H1 (cell line): ENCODE measurements at regions not wholly inside any gene's neighbourhood (a gene's known extent, or its start where the extent isn't known, plus 50 kb on each side); places are given as distances from the start of the nearest gene placed in this dataset.

Source experiments
- CTCF ChIA-PET: fragments of 300-600 bp; sonication (Branson Sonifier 250); formaldehyde crosslinking; loops from one replicate; lab custom pipeline; 2021; ENCODE audit not compliant: partially characterized antibody; lab: Charles Lee
- POLR2A ChIA-PET: fragments of 300-600 bp; sonication (Branson Sonifier 250); formaldehyde crosslinking; loops from one replicate; lab custom pipeline; 2021; ENCODE audit warnings: inconsistent platforms; ENCODE audit not compliant: partially characterized antibody; lab: Charles Lee
- DNase-seq, 2 experiments: peaks; one replicate each; pipeline versions ENCODE4 v3.0.0 to v3.0.0-alpha.2; 2010 to 2022; ENCODE audit warnings: low spot score in 2 of 2, low read depth in 1 of 2, mixed read lengths in 1 of 2
- FAIRE-seq: peaks from 2 replicates; lab custom pipeline; 2011; peaks lifted over from hg19 to GRCh38; lab: Jason Lieb, UNC
- H2AFZ ChIP-seq: 2 replicates; pipeline ENCODE4 v1.8.1; 2012; ENCODE audit warnings: low read length, inconsistent platforms
- H2AK5ac ChIP-seq: 2 replicates; pipeline ENCODE4 v1.6.1; 2013; ENCODE audit warnings: low read depth, low read length
- H2BK120ac ChIP-seq: replicated peaks from 2 replicates; pipeline ENCODE3; 2013; ENCODE audit warnings: low read depth, low read length, inconsistent platforms
- H2BK12ac ChIP-seq: 2 replicates; pipeline ENCODE4 v1.6.1; 2013; ENCODE audit warnings: low read depth, low read length
- H2BK15ac ChIP-seq: 2 replicates; pipeline ENCODE4 v1.6.1; 2013; ENCODE audit warnings: low read length
- H2BK20ac ChIP-seq: 2 replicates; pipeline ENCODE4 v1.6.1; 2013; ENCODE audit warnings: low read length
- H2BK5ac ChIP-seq: 2 replicates; pipeline ENCODE4 v1.6.1; 2013; ENCODE audit warnings: low read depth, low read length
- H3K14ac ChIP-seq: 2 replicates; pipeline ENCODE4 v1.6.1; 2013; ENCODE audit warnings: inconsistent platforms; ENCODE audit not compliant: insufficient read length
- H3K18ac ChIP-seq: 2 replicates; pipeline ENCODE4 v1.6.1; 2013; ENCODE audit warnings: low read length; ENCODE audit errors: extremely low read depth
- H3K23ac ChIP-seq: 2 replicates; pipeline ENCODE4 v1.6.1; 2013; ENCODE audit warnings: inconsistent platforms; ENCODE audit not compliant: insufficient read length
- H3K23me2 ChIP-seq: 2 replicates; pipeline ENCODE4 v1.6.1; 2013; ENCODE audit warnings: low read depth, low read length
- H3K27ac ChIP-seq: 2 replicates; pipeline ENCODE4 v1.6.1; 2011; ENCODE audit warnings: low read depth, low read length, inconsistent platforms
- H3K27me3 ChIP-seq, 4 experiments: replicated peaks in 1 of 4; 1 replicate in 1 of 4; 2 replicates in 3 of 4; pipeline versions ENCODE4 v1.6.1 to v1.8.1; 2011 to 2013; ENCODE audit warnings: low read length in 3 of 4, mild to moderate bottlenecking in 3 of 4, inconsistent platforms in 2 of 4, mixed read lengths in 2 of 4, moderate library complexity in 1 of 4; ENCODE audit not compliant: control insufficient read depth in 3 of 4, insufficient read depth in 3 of 4; ENCODE audit errors: extremely low read depth in 1 of 4
- H3K36me3 ChIP-seq, 4 experiments: 2 replicates each; pipeline versions ENCODE4 v1.6.1 to v1.8.1; 2011 to 2013; ENCODE audit warnings: mild to moderate bottlenecking in 4 of 4, low read length in 3 of 4, moderate library complexity in 2 of 4, control low read depth in 1 of 4, inconsistent platforms in 1 of 4; ENCODE audit not compliant: insufficient read depth in 4 of 4, control insufficient read depth in 2 of 4
- H3K4ac ChIP-seq: replicated peaks from 2 replicates; pipeline ENCODE3; 2013; ENCODE audit warnings: low read length, low read depth, mixed read lengths, inconsistent platforms; ENCODE audit not compliant: insufficient read length
- H3K4me1 ChIP-seq, 4 experiments: replicated peaks in 1 of 4; 1 replicate in 1 of 4; 2 replicates in 3 of 4; pipeline versions ENCODE4 v1.6.1 to v1.8.1; 2011 to 2013; ENCODE audit warnings: low read length in 3 of 4, inconsistent platforms in 2 of 4, mixed read lengths in 1 of 4; ENCODE audit not compliant: insufficient read depth in 4 of 4, control insufficient read depth in 3 of 4
- H3K4me2 ChIP-seq, 2 experiments: 2 replicates each; pipeline versions ENCODE4 v1.6.1 to v1.8.1; 2011 to 2013; ENCODE audit warnings: low read depth in 2 of 2, low read length in 2 of 2, control low read depth in 1 of 2, inconsistent platforms in 1 of 2, mild to moderate bottlenecking in 1 of 2; ENCODE audit not compliant: insufficient read depth in 1 of 2
- H3K4me3 ChIP-seq, 4 experiments: fragments of 200-600, 300-600 bp in 1 of 4; sonication (generic), shearing (Covaris generic), sonication (Bioruptor Twin) in 1 of 4; 2 replicates each; pipeline versions ENCODE4 v1.5.1 to v1.8.1; 2011 to 2016; ENCODE audit warnings: low read length in 4 of 4, low read depth in 3 of 4, control low read depth in 2 of 4, inconsistent platforms in 2 of 4, mild to moderate bottlenecking in 2 of 4, mixed read lengths in 1 of 4, moderate library complexity in 1 of 4; ENCODE audit not compliant: insufficient read depth in 2 of 4; ENCODE audit errors: extremely low read depth in 1 of 4
- H3K56ac ChIP-seq: replicated peaks from 2 replicates; pipeline ENCODE3; 2013; ENCODE audit warnings: low read depth, mild to moderate bottlenecking, mixed read lengths, low read length, inconsistent platforms; ENCODE audit not compliant: insufficient read length
- H3K79me1 ChIP-seq: 2 replicates; pipeline ENCODE4 v1.6.1; 2013; ENCODE audit warnings: low read depth, low read length, control low read depth
- H3K79me2 ChIP-seq, 2 experiments: 2 replicates each; pipeline versions ENCODE4 v1.6.1 to v1.8.1; 2012 to 2013; ENCODE audit warnings: low read length in 2 of 2, mild to moderate bottlenecking in 2 of 2, inconsistent platforms in 1 of 2; ENCODE audit not compliant: insufficient read depth in 2 of 2, control insufficient read depth in 1 of 2
- H3K9ac ChIP-seq, 4 experiments: replicated peaks in 1 of 4; 1 replicate in 1 of 4; 2 replicates in 3 of 4; pipeline versions ENCODE4 v1.6.1 to v1.8.1; 2011 to 2013; ENCODE audit warnings: low read depth in 3 of 4, low read length in 3 of 4, control low read depth in 2 of 4, mild to moderate bottlenecking in 2 of 4, moderate library complexity in 2 of 4, inconsistent platforms in 1 of 4; ENCODE audit errors: extremely low read depth in 1 of 4
- H3K9me3 ChIP-seq, 2 experiments: 2 replicates each; pipeline versions ENCODE4 v1.6.1 to v1.8.1; 2012 to 2013; ENCODE audit warnings: mild to moderate bottlenecking in 2 of 2, moderate library complexity in 2 of 2, control low read depth in 1 of 2, inconsistent platforms in 1 of 2, low read depth in 1 of 2, low read length in 1 of 2, mixed read lengths in 1 of 2; ENCODE audit not compliant: insufficient read depth in 2 of 2
- H4K20me1 ChIP-seq, 2 experiments: replicated peaks in 1 of 2; 2 replicates each; pipeline versions ENCODE3 to v1.8.1; 2011 to 2013; ENCODE audit warnings: inconsistent platforms in 2 of 2, low read length in 2 of 2, mild to moderate bottlenecking in 1 of 2; ENCODE audit not compliant: insufficient read depth in 2 of 2, control insufficient read depth in 1 of 2
- H4K5ac ChIP-seq: 2 replicates; pipeline ENCODE4 v1.6.1; 2013; ENCODE audit warnings: low read length, low read depth, mixed read lengths, inconsistent platforms; ENCODE audit not compliant: insufficient read length
- H4K8ac ChIP-seq: 2 replicates; pipeline ENCODE4 v1.8.0; 2013; ENCODE audit warnings: mild to moderate bottlenecking, moderate library complexity, low read length, inconsistent platforms; ENCODE audit not compliant: insufficient read depth; ENCODE audit errors: extremely low read depth
- H4K91ac ChIP-seq: replicated peaks from 2 replicates; pipeline ENCODE3; 2013; ENCODE audit warnings: low read length, mixed read lengths, inconsistent platforms; ENCODE audit not compliant: insufficient read length
- ATF2 ChIP-seq: IDR thresholded peaks from 2 replicates; pipeline ENCODE4 v1.6.1; 2012; ENCODE audit warnings: low read length, inconsistent platforms
- BACH1 ChIP-seq: IDR thresholded peaks from 2 replicates; pipeline ENCODE4 v1.6.1; 2012; ENCODE audit warnings: low read length, improper control_type of control experiment
- CBX5 ChIP-seq: fragments of 300-800, 300-1000 bp; sonication (generic); IDR thresholded peaks from 2 replicates; pipeline ENCODE4 v1.7.1; 2016; ENCODE audit warnings: antibody characterized with exemption, low read length, low read depth
- NANOG ChIP-seq: IDR thresholded peaks from 2 replicates; pipeline ENCODE4 v1.6.1; 2011; ENCODE audit warnings: low read length, low read depth, mild to moderate bottlenecking, inconsistent platforms; ENCODE audit not compliant: insufficient read depth, poor library complexity, severe bottlenecking
- NRF1 ChIP-seq: IDR thresholded peaks from 2 replicates; pipeline ENCODE4 v1.6.1; 2011; ENCODE audit warnings: mild to moderate bottlenecking, low read depth, low read length, improper control_type of control experiment
- WGBS, 2 experiments: shearing (Covaris generic) in 1 of 2; methylation state at CpG; one replicate each; pipeline versions ENCODE4 v1.1.6 to v1.1.7; 2013 to 2015; ENCODE audit warnings: low lambda C conversion rate in 2 of 2, mixed read lengths in 2 of 2, inconsistent platforms in 1 of 2, low coverage in 1 of 2, missing lambda C conversion rate in 1 of 2; ENCODE audit not compliant: insufficient replicate concordance in 2 of 2, insufficient coverage in 1 of 2, insufficient read length in 1 of 2; ENCODE audit errors: extremely low coverage in 1 of 2, missing lambda C conversion rate in 1 of 2; 5-methylcytosine and 5-hydroxymethylcytosine counted together

DNA sequence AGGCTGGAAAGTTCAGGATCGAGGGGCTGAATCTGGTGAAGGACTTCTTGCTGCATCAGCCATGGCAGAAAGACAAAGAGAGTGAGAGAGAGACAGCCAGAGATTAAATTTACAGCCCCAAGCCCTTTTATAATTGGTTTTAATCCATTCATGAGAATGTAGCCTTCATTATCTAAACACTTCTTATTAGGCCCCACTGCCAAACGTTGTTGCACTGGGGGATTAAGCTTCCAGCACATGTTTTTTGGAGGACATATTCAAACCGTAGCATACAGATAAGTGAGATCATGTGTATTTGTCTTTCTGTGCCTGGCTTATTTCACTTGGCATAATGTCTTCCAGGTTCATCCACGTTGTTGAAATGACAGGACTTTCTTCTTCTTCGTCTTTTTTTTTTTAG is 524.7 kb downstream of the SPRY1 start:
- CTCF ChIA-PET: no interaction called here
- WGBS, 2 experiments: 84% methylated on average over 5 of the region's 5 CpGs; no CpG with 5 or more reads in 1 of the 2 experiments
- no peak for TF ChIP-seq NRF1
- TF ChIP-seq CBX5: no peak
- TF ChIP-seq BACH1: no peak
- no peak for TF ChIP-seq ATF2
- no peak for TF ChIP-seq NANOG

More for the DNA sequence above, 524.7 kb downstream of the SPRY1 start:
- Histone ChIP-seq H3K79me2 (no peaks in the 10 kb centered on the region), H3K18ac (no peak overlapping the region), H2BK15ac (no peak overlapping the region), H3K36me3 (no peaks in the 10 kb centered on the region), H2BK20ac (no peak overlapping the region), H2AK5ac (no peak overlapping the region), H4K20me1 (no peaks in the 10 kb centered on the region), H4K8ac (no peak overlapping the region), H4K5ac (no peak overlapping the region), H3K27ac (no peak overlapping the region), H2BK5ac (no peak overlapping the region), H3K27me3 (no peaks in the 10 kb centered on the region), H3K4ac (no peak overlapping the region), H3K4me3 (no peak overlapping the region), H3K14ac (no peak overlapping the region), H3K9me3 (no peaks in the 10 kb centered on the region), H3K9ac (no peak overlapping the region), H3K23ac (no peak overlapping the region), H4K91ac (no peak overlapping the region), H3K56ac (no peak overlapping the region), H3K4me1 (0 out of 7 replicates have a peak, but pooled peaks cover 0 to 2% (median 0%) of the 10 kb centered on the region in 4 experiments), H3K79me1 (no peaks in the 10 kb centered on the region), H2BK120ac (no peak overlapping the region), H3K4me2 (no peak overlapping the region), H2BK12ac (no peak overlapping the region), H3K23me2 (no peaks in the 10 kb centered on the region), H2AFZ (no peak overlapping the region)
- DNase-seq (no peak), FAIRE-seq (no peak)
- POLR2A ChIA-PET: no interaction called here
